GM23338 (cell line): ENCODE measurements at regions not wholly inside any gene's neighbourhood (a gene's known extent, or its start where the extent isn't known, plus 50 kb on each side); places are given as distances from the start of the nearest gene placed in this dataset.

Experiments
- CTCF ChIP-seq, 2 experiments: fragments of 200-600 bp in 1 of 2; sonication (generic) in 1 of 2; conservative IDR thresholded peaks; 2 replicates each; pipeline versions ENCODE4 v1.5.1 to v1.6.1; 2016 to 2017; ENCODE audit warnings: antibody characterized with exemption in 2 of 2, low read depth in 2 of 2, mild to moderate bottlenecking in 2 of 2, moderate library complexity in 1 of 2
- EZH2phosphoT487 ChIP-seq: fragments of 200-600 bp; sonication (generic); IDR thresholded peaks from one replicate; pipeline ENCODE4 v1.8.1; 2018; ENCODE audit warnings: antibody characterized with exemption; ENCODE audit not compliant: unreplicated experiment
- JUNB ChIP-seq: IDR thresholded peaks from one replicate; pipeline ENCODE4 v1.6.1; 2016; ENCODE audit warnings: antibody characterized with exemption; ENCODE audit not compliant: unreplicated experiment
- NANOG ChIP-seq: IDR thresholded peaks from 2 replicates; pipeline ENCODE4 v1.6.1; 2016; ENCODE audit warnings: antibody characterized with exemption, borderline replicate concordance
- POLR2AphosphoS5 ChIP-seq: IDR thresholded peaks from 2 replicates; pipeline ENCODE4 v1.6.1; 2016; ENCODE audit warnings: antibody characterized with exemption, low read depth
- REST ChIP-seq: IDR thresholded peaks from one replicate; pipeline ENCODE4 v1.6.1; 2018; ENCODE audit warnings: antibody characterized with exemption; ENCODE audit not compliant: unreplicated experiment

- TF ChIP-seq CTCF (conservative IDR thresholded peaks at IDR 0.05; ENCODE audit: low read depth in 2 of 2) = no peak
- no peak for TF ChIP-seq EZH2phosphoT487
- no peak for TF ChIP-seq NANOG
- no peak for TF ChIP-seq POLR2AphosphoS5
- no peak for TF ChIP-seq JUNB
- TF ChIP-seq REST = no peak
Observed at GRCh38 chr12:89969093-89969492, 260.5 kb upstream of the ATP2B1 start.
